IPS DF 6.9 (cell line): ENCODE measurements at regions not wholly inside any gene's neighbourhood (a gene's known extent, or its start where the extent isn't known, plus 50 kb on each side); places are given as distances from the start of the nearest gene placed in this dataset.
A peak's percentile ranks its signal among the peaks of the same experiment; 100 is the strongest.
"Not testable (repeated sequence)": the region's sequence is repeated elsewhere in the genome, so short reads cannot be mapped to it uniquely, and the experiment has no call there.

Experiments used
- DNase-seq: peaks from one replicate; pipeline ENCODE4 v3.0.0-alpha.2; 2013; ENCODE audit warnings: low read depth, low spot score
- H3K27ac ChIP-seq: one replicate; pipeline ENCODE4 v1.5.1; 2013; ENCODE audit warnings: low read length, control low read depth
- H3K27me3 ChIP-seq: 2 replicates; pipeline ENCODE4 v1.6.1; 2013; ENCODE audit warnings: mild to moderate bottlenecking, low read length; ENCODE audit not compliant: control insufficient read depth, insufficient read depth
- H3K36me3 ChIP-seq: 2 replicates; pipeline ENCODE4 v1.6.1; 2013; ENCODE audit warnings: low read length; ENCODE audit not compliant: control insufficient read depth, insufficient read depth
- H3K4me1 ChIP-seq: 2 replicates; pipeline ENCODE4 v1.6.1; 2013; ENCODE audit warnings: low read length; ENCODE audit not compliant: control insufficient read depth, insufficient read depth
- H3K4me3 ChIP-seq: 2 replicates; pipeline ENCODE4 v1.5.1; 2013; ENCODE audit warnings: mild to moderate bottlenecking, low read length
- H3K9me3 ChIP-seq: 2 replicates; pipeline ENCODE4 v1.6.1; 2013; ENCODE audit warnings: low read length, inconsistent platforms; ENCODE audit not compliant: control insufficient read depth, insufficient read depth
- WGBS: extraction: QIAGEN DNeasy Blood & Tissue Kit; methylation state at CpG from one replicate; pipeline ENCODE4 v1.1.7; 2013; ENCODE audit warnings: mixed read lengths, missing lambda C conversion rate; ENCODE audit not compliant: insufficient read length, insufficient coverage; 5-methylcytosine and 5-hydroxymethylcytosine counted together

- H3K9me3 ChIP-seq, DNase-seq, H3K36me3 ChIP-seq, H3K27me3 ChIP-seq, H3K27ac ChIP-seq, H3K4me1 ChIP-seq: not testable (repeated sequence)
- H3K4me3 ChIP-seq = peak overlapping the region; percentile 52; the same call in 1 of the 2 replicates
- WGBS = no CpG with 5 or more reads among the region's 57 CpGs
Observed at GRCh38 chr7:150047329-150047728, 173.6 kb downstream of the ATP6V0E2 start.

DNA sequence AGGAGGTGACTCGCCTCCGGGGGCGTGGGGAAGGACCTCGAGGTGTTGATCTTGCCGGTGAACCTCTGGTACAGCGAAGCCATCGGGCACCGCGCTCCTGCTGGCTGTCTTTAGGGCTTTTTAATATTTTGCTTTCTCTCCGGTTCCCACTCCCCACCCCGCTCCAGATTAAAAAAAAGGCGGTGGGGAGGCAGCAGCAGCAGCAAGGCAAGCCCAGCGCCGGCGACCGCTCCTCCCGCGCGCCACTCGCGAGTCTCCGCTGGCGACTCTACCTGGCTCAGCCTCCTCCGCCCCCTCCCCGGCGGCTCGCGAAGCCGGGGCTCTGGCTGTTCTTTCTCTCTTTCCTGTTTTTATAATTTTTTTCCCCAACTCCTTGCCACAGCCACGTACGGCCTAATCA is 174.0 kb downstream of the ATP6V0E2 start:
- H3K36me3 ChIP-seq, DNase-seq, H3K27me3 ChIP-seq, H3K9me3 ChIP-seq, H3K27ac ChIP-seq, H3K4me1 ChIP-seq: not testable (repeated sequence)
- WGBS = no CpG with 5 or more reads among the region's 31 CpGs
- H3K4me3 ChIP-seq = peak overlapping the region; percentile 18; the same call in 1 of the 2 replicates

GRCh38 chr7:150048244-150049011 is 174.7 kb downstream of the ATP6V0E2 start:
- H3K4me3 ChIP-seq = peak overlapping the region; percentile 44; the same call in 1 of the 2 replicates
- no CpG with 5 or more reads among the region's 79 CpGs for WGBS
- H3K9me3 ChIP-seq, H3K4me1 ChIP-seq, H3K27ac ChIP-seq, H3K27me3 ChIP-seq, H3K36me3 ChIP-seq, DNase-seq: not testable (repeated sequence)

- H3K9me3 ChIP-seq, H3K36me3 ChIP-seq, H3K4me1 ChIP-seq, H3K27me3 ChIP-seq, H3K27ac ChIP-seq: not testable (repeated sequence)
- no CpG with 5 or more reads among the region's 46 CpGs for WGBS
- H3K4me3 ChIP-seq = peak overlapping the region; percentile 44; the same call in 1 of the 2 replicates
- DNase-seq = peak; percentile 16
Observed at GRCh38 chr7:150049012-150049655, 175.4 kb downstream of the ATP6V0E2 start.

GRCh38 chr7:150053396-150053795 is 179.6 kb downstream of the ATP6V0E2 start:
- not testable (repeated sequence) for DNase-seq, H3K36me3 ChIP-seq, H3K4me3 ChIP-seq, H3K27me3 ChIP-seq, H3K9me3 ChIP-seq, H3K4me1 ChIP-seq, H3K27ac ChIP-seq
- WGBS = no CpG with 5 or more reads among the region's 5 CpGs

- H3K27me3 ChIP-seq, H3K36me3 ChIP-seq, H3K9me3 ChIP-seq, DNase-seq, H3K4me3 ChIP-seq, H3K4me1 ChIP-seq, H3K27ac ChIP-seq: not testable (repeated sequence)
- WGBS = no CpG with 5 or more reads among the region's 3 CpGs
Observed at GRCh38 chr7:150054242-150054641, 180.5 kb downstream of the ATP6V0E2 start.

GRCh38 chr7:150060259-150061221 is 186.8 kb downstream of the ATP6V0E2 start:
- not testable (repeated sequence) for H3K9me3 ChIP-seq, H3K4me3 ChIP-seq, DNase-seq, H3K27me3 ChIP-seq, H3K4me1 ChIP-seq, H3K27ac ChIP-seq, H3K36me3 ChIP-seq
- WGBS = no CpG with 5 or more reads among the region's 16 CpGs

DNA sequence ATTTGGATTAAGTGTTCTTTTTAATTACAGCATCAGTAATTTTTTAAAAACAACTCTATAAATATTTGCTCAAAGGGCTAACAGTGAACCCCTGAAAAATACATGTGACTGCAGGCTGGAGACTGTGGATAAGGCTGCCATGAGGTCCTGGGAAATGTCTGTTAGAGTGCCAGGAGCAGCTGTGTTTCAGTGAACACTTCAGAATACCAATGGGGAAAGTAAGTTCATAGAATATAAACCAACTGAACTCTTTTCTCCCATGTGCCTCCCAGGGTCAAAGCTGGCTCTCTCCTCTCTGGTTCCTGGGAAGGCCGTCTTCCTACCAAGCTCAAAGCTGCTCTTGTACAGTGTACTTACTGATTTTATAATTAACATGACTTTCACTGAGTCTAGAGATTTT is 189.4 kb downstream of the ATP6V0E2 start:
- H3K27ac ChIP-seq, H3K27me3 ChIP-seq, DNase-seq, H3K9me3 ChIP-seq, H3K4me1 ChIP-seq, H3K36me3 ChIP-seq, H3K4me3 ChIP-seq: not testable (repeated sequence)
- WGBS = no CpG with 5 or more reads among the region's 1 CpG

DNA sequence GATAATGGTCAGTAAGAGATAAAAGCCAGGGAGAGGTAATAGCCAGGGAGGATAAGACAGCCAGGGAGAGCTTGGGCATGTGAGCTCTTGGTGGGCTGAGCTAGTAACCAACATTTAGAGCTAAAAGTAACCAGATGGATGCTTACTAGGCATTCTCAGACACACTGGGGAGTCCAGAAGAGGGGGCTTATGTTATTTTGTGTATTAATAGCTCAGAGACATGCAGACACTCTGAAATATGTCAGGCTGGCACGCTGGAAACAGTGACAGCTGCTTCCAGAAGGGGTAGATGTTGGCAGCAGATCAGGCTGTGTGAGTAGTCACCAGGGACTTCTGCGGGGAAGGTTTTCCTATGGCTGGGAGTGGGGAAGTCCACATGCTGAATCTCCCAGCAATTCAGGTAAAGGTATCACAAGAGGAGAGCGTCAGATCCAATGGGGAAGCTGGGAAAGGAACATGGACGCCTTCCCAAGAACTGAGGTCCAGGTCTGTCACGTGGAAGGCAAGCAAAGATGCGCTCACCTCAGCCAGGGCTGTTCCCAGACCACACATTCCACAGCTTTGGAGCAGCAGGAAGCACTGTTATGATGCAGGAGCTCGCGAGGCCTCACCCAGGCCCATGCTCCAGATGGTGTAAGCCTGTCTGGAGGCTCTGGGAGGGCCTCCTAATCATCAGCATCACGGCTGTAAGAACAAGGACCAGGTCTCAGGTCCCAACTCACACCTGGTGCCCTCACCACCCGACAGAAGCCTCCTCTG is 196.0 kb downstream of the ATP6V0E2 start:
- not testable (repeated sequence) for H3K4me1 ChIP-seq, H3K9me3 ChIP-seq, H3K36me3 ChIP-seq, DNase-seq, H3K4me3 ChIP-seq, H3K27me3 ChIP-seq, H3K27ac ChIP-seq
- no CpG with 5 or more reads among the region's 10 CpGs for WGBS

- not testable (repeated sequence) for H3K9me3 ChIP-seq, H3K4me3 ChIP-seq, H3K27me3 ChIP-seq, H3K27ac ChIP-seq, DNase-seq, H3K36me3 ChIP-seq, H3K4me1 ChIP-seq
- WGBS = no CpG with 5 or more reads among the region's 1 CpG
Observed at GRCh38 chr7:150077543-150077942, 203.8 kb downstream of the ATP6V0E2 start.
